HPDE6-E6E7 (cell line): ENCODE measurements at regions not wholly inside any gene's neighbourhood (a gene's known extent, or its start where the extent isn't known, plus 50 kb on each side); places are given as distances from the start of the nearest gene placed in this dataset.
A peak's percentile ranks its signal among the peaks of the same experiment; 100 is the strongest.
"Not testable (repeated sequence)": the region's sequence is repeated elsewhere in the genome, so short reads cannot be mapped to it uniquely, and the experiment has no call there.

Source experiments
- DNase-seq: peaks from one replicate; pipeline ENCODE4 v3.0.0; 2011; ENCODE audit warnings: missing footprints; ENCODE audit errors: extremely low spot score

- no peak for DNase-seq
Observed at GRCh38 chr13:76350399-76350798, 535.8 kb downstream of the KCTD12 start.

- no peak for DNase-seq
Observed at GRCh38 chr13:76349700-76350099, 536.5 kb downstream of the KCTD12 start.

- no peak for DNase-seq
Observed at GRCh38 chr13:76339649-76340048, 546.6 kb downstream of the KCTD12 start.

GRCh38 chr13:76338003-76338402 lies 548.2 kb downstream of the KCTD12 start:
- no peak for DNase-seq

- no peak for DNase-seq
Observed at GRCh38 chr13:76336889-76337844, 549.0 kb downstream of the KCTD12 start.

- DNase-seq, result no peak
Observed at GRCh38 chr13:76335463-76335862, 550.7 kb downstream of the KCTD12 start.

GRCh38 chr13:76331943-76332712 lies 554.1 kb downstream of the KCTD12 start:
- no peak for DNase-seq

- no peak for DNase-seq
Observed at GRCh38 chr13:76330761-76331160, 555.4 kb downstream of the KCTD12 start.

GRCh38 chr13:76329866-76330580 lies 556.2 kb downstream of the KCTD12 start:
- DNase-seq, result no peak

GRCh38 chr13:76329004-76329403 lies 557.2 kb downstream of the KCTD12 start:
- no peak for DNase-seq

GRCh38 chr13:76326343-76326742 lies 559.9 kb downstream of the KCTD12 start:
- no peak for DNase-seq

- no peak for DNase-seq
Observed at GRCh38 chr13:76319921-76320320, 566.3 kb downstream of the KCTD12 start.

GRCh38 chr13:76316998-76317527 lies 569.1 kb downstream of the KCTD12 start:
- no peak for DNase-seq

GRCh38 chr13:76314495-76314894 lies 571.7 kb downstream of the KCTD12 start:
- no peak for DNase-seq

GRCh38 chr13:76307142-76307541 lies 579.1 kb downstream of the KCTD12 start:
- no peak for DNase-seq

- DNase-seq, result no peak
Observed at GRCh38 chr13:76300688-76301087, 585.5 kb downstream of the KCTD12 start.

- DNase-seq, result no peak
Observed at GRCh38 chr13:76297331-76297730, 588.9 kb downstream of the KCTD12 start.

- DNase-seq, result no peak
Observed at GRCh38 chr13:76296751-76297150, 589.5 kb downstream of the KCTD12 start.

GRCh38 chr13:76295020-76295419 lies 591.2 kb downstream of the KCTD12 start:
- DNase-seq, result not testable (repeated sequence)

- no peak for DNase-seq
Observed at GRCh38 chr13:76293751-76294150, 592.5 kb downstream of the KCTD12 start.

GRCh38 chr13:76293346-76293745 lies 592.9 kb downstream of the KCTD12 start:
- peak; percentile 12 for DNase-seq

- no peak for DNase-seq
Observed at GRCh38 chr13:76292726-76293125, 593.5 kb downstream of the KCTD12 start.
